Rectal smooth muscle tissue (tissue), 1 donor: ENCODE measurements at regions not wholly inside any gene's neighbourhood (a gene's known extent, or its start where the extent isn't known, plus 50 kb on each side); places are given as distances from the start of the nearest gene placed in this dataset.

ENCODE experiments used
- H3K27ac ChIP-seq: one replicate; pipeline ENCODE4 v1.7.0; 2013; ENCODE audit warnings: low read depth, low read length, inconsistent platforms
- H3K27me3 ChIP-seq: one replicate; pipeline ENCODE4 v1.7.0; 2013; ENCODE audit warnings: low read length; ENCODE audit not compliant: control insufficient read depth, insufficient read depth
- H3K36me3 ChIP-seq: one replicate; pipeline ENCODE4 v1.7.0; 2013; ENCODE audit warnings: low read length; ENCODE audit not compliant: control insufficient read depth, insufficient read depth
- H3K4me1 ChIP-seq: one replicate; pipeline ENCODE4 v1.7.0; 2013; ENCODE audit warnings: low read length; ENCODE audit not compliant: control insufficient read depth, insufficient read depth
- H3K4me3 ChIP-seq: one replicate; pipeline ENCODE4 v1.7.0; 2013; ENCODE audit warnings: low read length
- H3K9ac ChIP-seq: one replicate; pipeline ENCODE4 v1.7.0; 2013; ENCODE audit warnings: low read length

GRCh38 chr13:26813980-26814348, 53.4 kb upstream of the GPR12 start:
- no peak overlapping the region for H3K9ac ChIP-seq
- no peaks in the 10 kb centered on the region for H3K36me3 ChIP-seq
- H3K4me1 ChIP-seq, result no peaks in the 10 kb centered on the region
- no peak overlapping the region for H3K27ac ChIP-seq
- H3K4me3 ChIP-seq, result no peak overlapping the region
- H3K27me3 ChIP-seq, result no peaks in the 10 kb centered on the region

GRCh38 chr13:26813321-26813979, 52.9 kb upstream of the GPR12 start:
- Histone ChIP-seq H3K4me1 (no peaks in the 10 kb centered on the region), H3K27ac (no peak overlapping the region), H3K27me3 (no peaks in the 10 kb centered on the region), H3K36me3 (no peaks in the 10 kb centered on the region), H3K4me3 (no peak overlapping the region), H3K9ac (no peak overlapping the region)

- Histone ChIP-seq H3K27ac (no peak overlapping the region), H3K9ac (no peak overlapping the region), H3K4me1 (no peaks in the 10 kb centered on the region), H3K27me3 (no peaks in the 10 kb centered on the region), H3K4me3 (no peak overlapping the region), H3K36me3 (no peaks in the 10 kb centered on the region)
These were observed 51.0 kb upstream of the GPR12 start for GRCh38 chr13:26811581-26811980.
